ENCODE measurements at regions not wholly inside any gene's neighbourhood (a gene's known extent, or its start where the extent isn't known, plus 50 kb on each side); places are given as distances from the start of the nearest gene placed in this dataset.

GRCh38 chr9:16075696-16076095 is 522.9 kb downstream of the CCDC171 start:
- TF ChIP-seq TARDBP (IDR thresholded peaks at IDR 0.05), result no peak
- TF ChIP-seq NFRKB (IDR thresholded peaks at IDR 0.05), result no peak
- no peak for TF ChIP-seq FOXA1 (IDR thresholded peaks at IDR 0.05)
